Activated B cell treated with CpG ODN at 0.5 μM for 24 hours (primary cell): ENCODE measurements at regions not wholly inside any gene's neighbourhood (a gene's known extent, or its start where the extent isn't known, plus 50 kb on each side); places are given as distances from the start of the nearest gene placed in this dataset.

ENCODE experiments used
- ATAC-seq: fragments of 200-7000 bp; cut with Tn5 transposase; one replicate; pipeline ENCODE4 v1.10.0; 2021; ENCODE audit warnings: low read depth, mild to moderate bottlenecking, moderate library complexity
- CTCF ChIA-PET: fragments of 350-600 bp; sonication (Branson Sonifier 250); formaldehyde crosslinking; loops from one replicate; lab custom pipeline; 2021; ENCODE audit warnings: antibody characterized with exemption; lab: Charles Lee
- POLR2A ChIA-PET: fragments of 350-600 bp; sonication (Branson Sonifier 250); formaldehyde crosslinking; loops from one replicate; lab custom pipeline; 2021; ENCODE audit warnings: antibody characterized with exemption; lab: Charles Lee
- DNase-seq: peaks from one replicate; pipeline ENCODE4 v3.0.0; 2022
- H3K27ac Mint-ChIP-seq: one replicate; pipeline ENCODE4 v1.8.0; 2020; ENCODE audit warnings: mixed read lengths
- H3K27me3 Mint-ChIP-seq: one replicate; pipeline ENCODE4 v1.8.0; 2021; ENCODE audit warnings: mixed read lengths
- H3K36me3 Mint-ChIP-seq: one replicate; pipeline ENCODE4 v1.8.0; 2021; ENCODE audit warnings: low read depth, mixed read lengths
- H3K4me1 Mint-ChIP-seq: one replicate; pipeline ENCODE4 v1.8.0; 2021; ENCODE audit warnings: mixed read lengths
- H3K4me3 Mint-ChIP-seq: one replicate; pipeline ENCODE4 v1.8.0; 2020; ENCODE audit warnings: mild to moderate bottlenecking, mixed read lengths
- H3K9me3 Mint-ChIP-seq: one replicate; pipeline ENCODE4 v1.8.0; 2020; ENCODE audit warnings: mixed read lengths
- intact Hi-C: fragments of 100-400 bp; cut with micrococcal nuclease; formaldehyde crosslinking; loops from one replicate; pipeline ENCODE4 v1.15.1; 2024
- TF ChIP-seq, protein P1 (sequence below): fragments of 200-600 bp; IDR thresholded peaks from one replicate; pipeline ENCODE4 v1.8.0; 2022; ENCODE audit warnings: antibody characterized with exemption, mild to moderate bottlenecking

DNA sequence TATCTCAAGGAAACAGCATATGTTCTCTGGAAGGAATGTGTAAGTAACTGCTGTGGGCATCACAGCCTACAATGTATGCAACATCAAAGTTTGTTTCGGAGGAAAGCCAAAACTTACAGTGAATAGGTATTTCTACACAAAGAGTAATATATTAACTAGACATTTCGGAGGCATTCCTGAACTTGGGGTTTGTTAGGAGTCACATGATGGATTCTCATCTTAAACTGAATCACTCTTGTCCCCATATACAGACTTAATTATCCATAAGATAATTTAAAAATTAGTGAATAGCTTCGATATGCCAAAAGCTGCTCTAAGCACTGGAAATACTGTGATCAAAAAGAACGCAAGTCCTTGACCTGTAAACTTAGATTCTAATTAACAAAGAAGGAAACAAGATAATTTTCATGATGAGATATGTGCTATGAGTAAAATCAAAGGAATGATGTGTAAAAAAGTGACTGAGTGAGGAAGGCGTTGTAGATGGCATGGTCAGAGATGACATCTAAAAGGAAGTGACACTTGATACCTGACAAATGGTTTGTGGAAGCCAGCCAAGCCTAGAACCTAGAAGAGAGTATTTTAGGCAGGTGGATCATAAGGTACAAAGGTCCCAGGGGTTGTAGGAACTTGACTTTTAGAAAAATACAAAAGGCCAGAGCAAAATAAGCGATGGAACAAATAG is 273.1 kb downstream of the MRPL39 start:
- POLR2A ChIA-PET, result interaction anchor here (0.7 kb wide), 1 partner anchor 272 kb away, joined by 3 read pairs; no protein-coding TSS in a partner anchor
- Mint-ChIP-seq H3K27ac (no peak overlapping the region), H3K36me3 (no peaks in the 10 kb centered on the region), H3K9me3 (no peaks in the 10 kb centered on the region), H3K4me1 (peaks cover 4% of the 10 kb centered on the region), H3K27me3 (no peaks in the 10 kb centered on the region), H3K4me3 (no peak overlapping the region)
- TF ChIP-seq, protein P1, sequence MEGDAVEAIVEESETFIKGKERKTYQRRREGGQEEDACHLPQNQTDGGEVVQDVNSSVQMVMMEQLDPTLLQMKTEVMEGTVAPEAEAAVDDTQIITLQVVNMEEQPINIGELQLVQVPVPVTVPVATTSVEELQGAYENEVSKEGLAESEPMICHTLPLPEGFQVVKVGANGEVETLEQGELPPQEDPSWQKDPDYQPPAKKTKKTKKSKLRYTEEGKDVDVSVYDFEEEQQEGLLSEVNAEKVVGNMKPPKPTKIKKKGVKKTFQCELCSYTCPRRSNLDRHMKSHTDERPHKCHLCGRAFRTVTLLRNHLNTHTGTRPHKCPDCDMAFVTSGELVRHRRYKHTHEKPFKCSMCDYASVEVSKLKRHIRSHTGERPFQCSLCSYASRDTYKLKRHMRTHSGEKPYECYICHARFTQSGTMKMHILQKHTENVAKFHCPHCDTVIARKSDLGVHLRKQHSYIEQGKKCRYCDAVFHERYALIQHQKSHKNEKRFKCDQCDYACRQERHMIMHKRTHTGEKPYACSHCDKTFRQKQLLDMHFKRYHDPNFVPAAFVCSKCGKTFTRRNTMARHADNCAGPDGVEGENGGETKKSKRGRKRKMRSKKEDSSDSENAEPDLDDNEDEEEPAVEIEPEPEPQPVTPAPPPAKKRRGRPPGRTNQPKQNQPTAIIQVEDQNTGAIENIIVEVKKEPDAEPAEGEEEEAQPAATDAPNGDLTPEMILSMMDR, result no peak
- ATAC-seq (no peak), DNase-seq (no peak)
- intact Hi-C loops, result no loop called here
- CTCF ChIA-PET, result no interaction called here

DNA sequence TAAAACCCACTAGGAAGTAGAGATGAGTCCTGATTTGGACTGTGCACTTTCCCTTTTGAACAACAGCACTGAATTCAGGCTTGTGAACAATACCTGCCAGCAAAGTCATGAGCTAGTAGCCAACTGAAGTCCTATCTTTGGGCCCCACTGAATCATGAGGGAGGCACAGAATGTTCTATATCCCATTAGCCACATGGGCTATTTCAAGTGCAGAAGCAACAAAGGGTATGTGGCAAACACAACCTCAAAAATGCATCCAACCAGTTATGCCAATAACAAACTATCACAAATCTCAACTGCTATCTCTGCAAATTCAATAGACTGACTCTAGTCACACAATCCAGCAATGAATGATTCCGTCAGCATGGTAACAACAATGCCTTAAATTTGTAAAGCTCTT is 276.0 kb downstream of the MRPL39 start:
- Mint-ChIP-seq H3K36me3 (no peaks in the 10 kb centered on the region), H3K4me1 (peaks cover 4% of the 10 kb centered on the region), H3K9me3 (no peaks in the 10 kb centered on the region), H3K27ac (no peak overlapping the region), H3K27me3 (no peaks in the 10 kb centered on the region), H3K4me3 (no peak overlapping the region)
- DNase-seq (no peak), ATAC-seq (no peak)
- POLR2A ChIA-PET, result no interaction called here
- TF ChIP-seq, protein P1, result no peak
- CTCF ChIA-PET, result no interaction called here
- intact Hi-C loops, result no loop called here

DNA sequence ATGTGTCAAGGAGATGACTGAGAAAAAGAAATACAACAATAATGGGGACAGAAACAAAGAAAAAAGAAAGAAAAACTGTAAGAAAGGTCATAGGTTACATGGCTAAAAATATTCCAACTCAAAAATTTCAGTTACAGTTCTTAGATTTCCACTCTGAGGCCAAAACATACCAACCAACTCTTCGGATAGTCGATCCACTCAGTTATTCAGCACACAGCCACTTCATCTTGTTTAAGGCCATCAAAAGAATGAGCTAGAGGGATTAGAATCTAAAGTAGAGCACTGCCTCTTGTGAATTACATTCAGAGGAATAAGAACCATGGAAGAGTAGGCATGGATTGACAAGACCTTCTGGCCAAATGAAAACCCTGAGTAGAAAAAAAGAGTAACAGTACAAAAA is 277.0 kb downstream of the MRPL39 start:
- CTCF ChIA-PET, result no interaction called here
- Mint-ChIP-seq H3K4me1 (peaks cover 4% of the 10 kb centered on the region), H3K36me3 (no peaks in the 10 kb centered on the region), H3K9me3 (no peaks in the 10 kb centered on the region), H3K27ac (no peak overlapping the region), H3K27me3 (no peaks in the 10 kb centered on the region), H3K4me3 (no peak overlapping the region)
- ATAC-seq (no peak), DNase-seq (no peak)
- intact Hi-C loops, result no loop called here
- TF ChIP-seq, protein P1, result no peak
- POLR2A ChIA-PET, result no interaction called here

DNA sequence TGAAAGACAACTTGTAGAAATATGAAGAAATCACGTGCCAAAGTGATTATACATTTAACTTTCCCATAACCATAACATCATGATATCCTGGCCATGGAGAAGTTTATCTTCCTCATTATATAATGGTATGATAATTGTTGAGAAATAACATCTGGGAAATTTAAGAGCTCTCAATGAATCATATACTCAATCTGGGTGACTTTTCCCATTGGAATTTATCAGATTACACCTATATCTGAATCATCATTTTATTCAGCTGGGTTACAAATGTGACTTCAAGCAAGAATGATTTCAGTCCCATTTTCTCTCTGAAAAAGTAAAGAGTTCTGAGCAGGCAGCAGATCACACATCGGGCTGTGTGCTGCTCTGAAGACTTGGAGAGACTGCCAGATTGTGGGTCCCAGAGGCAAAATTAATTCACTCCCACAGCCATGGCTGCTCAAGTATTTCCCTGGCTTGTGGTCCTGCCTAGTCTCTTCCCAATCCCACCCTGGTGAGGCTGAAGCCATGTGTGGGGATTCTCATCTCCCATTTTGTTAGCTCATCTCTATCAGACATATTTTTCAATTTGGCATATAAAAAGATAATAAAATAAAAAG is 278.0 kb downstream of the MRPL39 start:
- Mint-ChIP-seq H3K36me3 (no peaks in the 10 kb centered on the region), H3K4me3 (no peak overlapping the region), H3K9me3 (no peaks in the 10 kb centered on the region), H3K4me1 (peaks cover 2% of the 10 kb centered on the region), H3K27me3 (no peaks in the 10 kb centered on the region), H3K27ac (no peak overlapping the region)
- ChIA-PET CTCF (no interaction called here), POLR2A (no interaction called here)
- intact Hi-C loops, result no loop called here
- TF ChIP-seq, protein P1, result no peak
- no peak for DNase-seq
- no peak for ATAC-seq

DNA sequence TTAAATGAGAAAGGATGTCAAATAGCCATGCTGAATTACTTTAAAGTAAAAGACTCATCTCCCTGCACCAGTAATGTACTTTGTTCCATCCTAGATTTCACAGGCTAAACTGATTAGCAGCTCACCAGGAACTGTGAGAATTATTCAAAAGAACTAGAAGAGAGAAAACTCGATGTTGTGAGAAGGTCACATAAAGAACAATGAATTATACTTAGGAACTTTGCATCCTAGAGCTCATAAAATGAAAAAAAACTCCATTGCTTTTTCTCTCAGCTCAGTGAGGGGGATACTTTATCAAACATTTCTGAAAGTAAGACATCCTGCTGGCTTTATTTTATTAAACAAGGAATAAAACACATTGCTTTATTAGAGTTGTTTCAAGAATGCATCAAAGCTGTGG is 278.5 kb downstream of the MRPL39 start:
- intact Hi-C loops, result no loop called here
- H3K9me3 Mint-ChIP-seq, result no peaks in the 10 kb centered on the region
- POLR2A ChIA-PET, result no interaction called here

More for the DNA sequence above, 278.5 kb downstream of the MRPL39 start:
- Mint-ChIP-seq H3K4me3 (no peak overlapping the region), H3K4me1 (no peaks in the 10 kb centered on the region), H3K27me3 (no peaks in the 10 kb centered on the region), H3K27ac (no peak overlapping the region), H3K36me3 (no peaks in the 10 kb centered on the region)
- CTCF ChIA-PET, result no interaction called here
- TF ChIP-seq, protein P1, result no peak
- no peak for ATAC-seq
- DNase-seq, result no peak
